HG03460 (cell line): ENCODE measurements at regions not wholly inside any gene's neighbourhood (a gene's known extent, or its start where the extent isn't known, plus 50 kb on each side); places are given as distances from the start of the nearest gene placed in this dataset.

ENCODE experiments used
- ATAC-seq: cut with Tn5 transposase; IDR thresholded peaks from one replicate; pipeline ENCODE4 v1.9.1; 2021; ENCODE audit not compliant: unreplicated experiment

- ATAC-seq: no peak
These were observed 62.2 kb upstream of the RNF38 start for GRCh38 chr9:36462245-36462644.

DNA sequence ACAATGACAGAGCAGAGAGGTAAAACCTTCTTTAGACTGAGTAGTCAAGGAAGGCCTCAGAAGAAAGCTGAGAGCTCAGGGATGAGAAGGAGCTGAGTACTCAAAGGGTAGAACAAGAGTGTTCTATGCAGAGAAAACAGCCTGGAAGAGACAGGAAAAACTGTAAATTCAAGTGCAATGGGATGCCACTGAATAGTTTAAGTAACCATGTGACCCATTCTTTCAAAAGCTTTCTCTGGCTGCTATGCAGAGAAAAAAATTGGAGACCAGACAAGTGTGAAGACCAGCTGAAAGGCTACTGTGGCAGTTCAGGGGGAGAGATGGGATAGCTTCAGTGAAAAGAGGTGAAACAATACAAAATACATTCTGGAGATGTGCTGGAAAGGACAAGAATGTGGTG, 61.3 kb upstream of the RNF38 start:
- no peak for ATAC-seq

GRCh38 chr9:36458430-36458915, 58.4 kb upstream of the RNF38 start:
- ATAC-seq: peak; percentile 72

DNA sequence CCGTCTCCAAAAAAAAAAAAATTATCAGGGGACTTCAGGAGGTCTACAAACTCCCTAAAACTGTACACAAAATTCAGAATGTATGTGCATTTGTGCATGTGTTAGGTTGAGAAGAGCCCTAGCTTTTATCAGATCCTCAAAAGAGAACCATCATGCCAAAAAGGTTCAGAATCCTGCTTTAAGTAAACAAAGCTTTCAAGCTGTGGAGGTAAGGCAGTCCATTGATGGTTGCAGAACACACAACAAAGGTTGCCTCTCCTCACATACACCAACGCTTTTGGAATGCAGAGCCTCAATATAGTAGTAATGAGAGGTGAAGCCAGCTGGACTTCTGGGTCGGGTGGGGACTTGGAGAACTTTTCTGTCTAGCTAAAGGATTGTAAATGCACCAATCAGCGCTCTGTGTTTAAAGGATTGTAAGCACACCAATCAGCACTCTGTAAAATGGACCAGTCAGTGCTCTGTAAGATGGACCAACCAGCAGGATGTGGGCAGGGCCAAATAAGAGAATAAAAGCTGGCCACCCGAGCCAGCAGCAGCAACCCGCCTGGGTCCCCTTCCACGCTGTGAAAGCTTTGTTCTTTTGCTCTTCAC, 57.9 kb upstream of the RNF38 start:
- ATAC-seq: no peak

DNA sequence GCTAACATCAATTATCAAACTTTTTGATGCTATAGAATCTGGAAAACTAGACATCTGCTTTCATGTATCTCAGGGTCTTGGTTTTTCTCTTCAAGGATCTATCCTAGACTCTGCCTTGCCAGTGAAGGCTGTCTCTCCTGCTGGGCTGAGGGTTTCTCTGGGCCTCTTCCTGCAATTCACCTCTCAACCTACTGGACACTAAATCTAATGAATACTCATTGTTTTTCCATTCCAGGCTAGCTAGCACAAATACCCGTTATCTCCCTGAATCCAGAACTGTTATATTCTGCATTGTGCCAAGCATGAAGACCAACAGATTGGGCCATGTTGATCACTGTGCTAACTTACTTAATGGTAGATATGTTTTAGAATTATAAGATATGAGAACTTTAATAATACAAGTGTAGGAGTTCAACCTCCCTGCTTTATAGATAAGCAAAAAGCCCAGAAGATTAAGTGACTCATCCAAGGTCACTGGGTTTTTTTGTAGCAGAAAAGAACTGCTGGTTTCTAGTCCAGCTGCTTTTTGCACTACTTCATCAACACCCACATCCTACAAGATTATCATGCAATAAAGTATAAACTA, 56.5 kb upstream of the RNF38 start:
- no peak for ATAC-seq

DNA sequence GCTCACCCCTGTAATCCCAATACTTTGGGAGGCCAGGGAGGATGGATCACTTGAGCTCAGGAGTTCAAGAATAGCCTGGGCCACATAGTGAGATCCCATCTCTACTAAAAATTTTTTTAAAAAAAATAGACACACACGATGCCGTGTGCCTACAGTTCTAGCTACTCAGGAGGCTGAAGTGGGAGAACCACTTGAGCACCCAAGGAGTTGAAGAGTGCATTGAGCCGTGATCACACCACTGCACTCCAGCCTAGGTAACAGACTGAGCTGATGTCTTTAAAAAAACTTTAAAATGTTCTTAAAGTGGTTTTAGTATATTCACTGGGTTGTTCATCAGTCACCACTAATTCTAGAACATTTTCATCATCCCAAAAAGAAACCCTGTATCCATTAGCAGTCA, 51.9 kb upstream of the RNF38 start:
- no peak for ATAC-seq

DNA sequence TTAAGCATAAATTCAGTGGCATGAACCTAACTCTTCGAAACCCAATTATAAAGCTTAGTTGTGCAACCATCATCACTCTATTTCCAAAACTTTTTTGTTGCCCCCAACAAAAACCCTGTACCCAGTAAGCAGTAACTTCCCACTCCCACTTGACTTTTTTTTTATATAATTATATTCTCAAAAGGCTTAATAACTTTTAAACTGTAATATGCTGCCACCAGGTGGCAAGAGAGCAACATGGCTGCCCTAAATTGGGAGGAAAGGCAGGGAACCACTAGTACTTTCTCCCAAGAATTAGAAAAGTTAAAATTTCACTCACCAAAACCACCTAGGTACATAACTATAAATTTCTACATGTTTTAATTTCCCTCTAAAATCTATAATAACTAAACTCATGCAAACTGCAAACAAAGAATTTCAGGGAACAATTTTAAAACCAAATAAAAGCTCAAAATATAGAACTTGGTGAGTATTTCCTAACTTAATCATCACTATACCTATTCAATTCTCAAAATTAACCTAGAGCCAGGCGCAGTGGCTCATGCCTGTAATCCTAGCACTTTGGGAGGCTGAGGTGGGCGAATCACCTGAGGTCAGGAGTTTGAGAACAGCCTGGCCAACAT, 50.2 kb upstream of the RNF38 start:
- ATAC-seq: no peak
